KOPT-K1 (cell line): ENCODE measurements at regions not wholly inside any gene's neighbourhood (a gene's known extent, or its start where the extent isn't known, plus 50 kb on each side); places are given as distances from the start of the nearest gene placed in this dataset.

Experiments
- H3K27ac ChIP-seq: fragments of 200-600 bp; sonication (generic); 2 replicates; pipeline ENCODE4 v1.5.1; 2016; ENCODE audit warnings: antibody characterized with exemption, mild to moderate bottlenecking, low read depth, low read length; ENCODE audit not compliant: poor library complexity, severe bottlenecking
- H3K36me3 ChIP-seq: fragments of 200-600 bp; sonication (generic); 2 replicates; pipeline ENCODE4 v1.5.1; 2017; ENCODE audit warnings: antibody characterized with exemption, mild to moderate bottlenecking, low read length, moderate library complexity; ENCODE audit not compliant: insufficient read depth
- H3K9me3 ChIP-seq: fragments of 200-600 bp; sonication (generic); 2 replicates; pipeline ENCODE4 v1.5.1; 2017; ENCODE audit warnings: antibody characterized with exemption, low read length, mild to moderate bottlenecking; ENCODE audit not compliant: insufficient read depth, poor library complexity, severe bottlenecking

- Histone ChIP-seq H3K27ac (no peak overlapping the region), H3K36me3 (no peaks in the 10 kb centered on the region), H3K9me3 (no peaks in the 10 kb centered on the region)
Measured at GRCh38 chr2:59150217-59150849, 909.2 kb upstream of the FANCL start.

GRCh38 chr2:59149271-59149670, 908.1 kb upstream of the FANCL start:
- H3K27ac ChIP-seq, result no peak overlapping the region
- H3K9me3 ChIP-seq, result no peaks in the 10 kb centered on the region
- H3K36me3 ChIP-seq, result no peaks in the 10 kb centered on the region

GRCh38 chr2:59112258-59112657, 871.1 kb upstream of the FANCL start:
- Histone ChIP-seq H3K27ac (no peak overlapping the region), H3K9me3 (no peaks in the 10 kb centered on the region), H3K36me3 (no peaks in the 10 kb centered on the region)

- Histone ChIP-seq H3K36me3 (no peaks in the 10 kb centered on the region), H3K27ac (no peak overlapping the region), H3K9me3 (no peaks in the 10 kb centered on the region)
Measured at GRCh38 chr2:59096973-59097372, 855.8 kb upstream of the FANCL start.

GRCh38 chr2:59093571-59093970, 852.4 kb upstream of the FANCL start:
- Histone ChIP-seq H3K9me3 (no peaks in the 10 kb centered on the region), H3K27ac (no peak overlapping the region), H3K36me3 (no peaks in the 10 kb centered on the region)

GRCh38 chr2:59084326-59084725, 843.2 kb upstream of the FANCL start:
- Histone ChIP-seq H3K9me3 (no peaks in the 10 kb centered on the region), H3K27ac (no peak overlapping the region), H3K36me3 (no peaks in the 10 kb centered on the region)

GRCh38 chr2:59083075-59083828, 842.1 kb upstream of the FANCL start:
- Histone ChIP-seq H3K9me3 (no peaks in the 10 kb centered on the region), H3K27ac (no peak overlapping the region), H3K36me3 (no peaks in the 10 kb centered on the region)

GRCh38 chr2:59082657-59083056, 841.5 kb upstream of the FANCL start:
- Histone ChIP-seq H3K36me3 (no peaks in the 10 kb centered on the region), H3K9me3 (no peaks in the 10 kb centered on the region), H3K27ac (no peak overlapping the region)

- Histone ChIP-seq H3K36me3 (no peaks in the 10 kb centered on the region), H3K9me3 (no peaks in the 10 kb centered on the region), H3K27ac (no peak overlapping the region)
Measured at GRCh38 chr2:59080451-59081181, 839.5 kb upstream of the FANCL start.

GRCh38 chr2:59077981-59078531, 836.9 kb upstream of the FANCL start:
- no peak overlapping the region for H3K27ac ChIP-seq
- no peaks in the 10 kb centered on the region for H3K9me3 ChIP-seq
- no peaks in the 10 kb centered on the region for H3K36me3 ChIP-seq

- no peak overlapping the region for H3K27ac ChIP-seq
- H3K36me3 ChIP-seq, result no peaks in the 10 kb centered on the region
- no peaks in the 10 kb centered on the region for H3K9me3 ChIP-seq
Measured at GRCh38 chr2:59077026-59077725, 836.1 kb upstream of the FANCL start.

GRCh38 chr2:59076079-59076619, 835.0 kb upstream of the FANCL start:
- Histone ChIP-seq H3K36me3 (no peaks in the 10 kb centered on the region), H3K27ac (no peak overlapping the region), H3K9me3 (no peaks in the 10 kb centered on the region)

GRCh38 chr2:59074071-59074470, 832.9 kb upstream of the FANCL start:
- no peaks in the 10 kb centered on the region for H3K9me3 ChIP-seq
- H3K36me3 ChIP-seq, result no peaks in the 10 kb centered on the region
- H3K27ac ChIP-seq, result no peak overlapping the region

- Histone ChIP-seq H3K9me3 (no peaks in the 10 kb centered on the region), H3K27ac (no peak overlapping the region), H3K36me3 (no peaks in the 10 kb centered on the region)
Measured at GRCh38 chr2:59073286-59073685, 832.2 kb upstream of the FANCL start.
